ENCODE measurements at regions not wholly inside any gene's neighbourhood (a gene's known extent, or its start where the extent isn't known, plus 50 kb on each side); places are given as distances from the start of the nearest gene placed in this dataset.
"Not testable (repeated sequence)": the region's sequence is repeated elsewhere in the genome, so short reads cannot be mapped to it uniquely, and the experiment has no call there.

DNA sequence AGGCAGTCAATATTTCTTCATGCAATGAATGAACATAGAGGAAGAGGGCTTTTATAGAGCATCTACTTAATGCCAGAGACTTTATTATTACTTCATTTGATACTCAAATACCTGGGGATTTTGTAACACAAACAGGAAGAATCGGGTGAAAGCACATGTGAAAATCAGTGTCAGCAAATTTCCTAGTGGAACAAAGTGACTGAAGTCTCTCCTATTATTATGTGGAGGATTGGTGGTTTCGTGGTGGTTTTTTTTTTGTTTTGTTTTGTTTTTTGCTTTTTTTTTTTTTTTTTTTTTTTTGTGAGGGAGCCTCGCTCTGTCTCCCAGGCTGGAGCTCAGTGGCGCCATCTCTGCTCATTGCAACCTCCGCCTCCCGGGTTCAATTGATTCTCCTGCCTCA is 207.0 kb downstream of the RRAGB start:
- Histone ChIP-seq H3K27ac (no peak overlapping the region), H3K4me1 (no peaks in the 10 kb centered on the region), H3K27me3 (no peaks in the 10 kb centered on the region), H3K4me3 (no peak overlapping the region), H3K36me3 (no peaks in the 10 kb centered on the region), H3K9me3 (replicated peaks) (no peaks in the 10 kb centered on the region)
- DNase-seq: no peak

DNA sequence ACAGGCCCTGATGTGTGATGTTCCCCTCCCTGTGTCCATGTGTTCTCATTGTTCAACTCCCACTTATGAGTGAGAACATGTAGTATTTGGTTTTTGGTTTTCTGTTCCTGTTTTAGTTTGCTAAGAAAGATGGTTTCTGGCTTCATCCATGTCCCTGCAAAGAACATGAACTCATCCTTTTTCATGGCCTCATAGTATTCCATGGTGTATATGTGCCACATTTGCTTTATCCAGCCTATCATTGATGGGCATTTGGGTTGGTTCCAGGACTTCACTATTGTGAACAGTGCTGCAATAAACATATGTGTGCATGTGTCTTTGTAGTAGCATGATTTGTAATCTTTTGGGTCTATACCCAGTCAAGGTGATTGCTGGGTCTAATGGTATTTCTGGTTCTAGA is 211.0 kb downstream of the RRAGB start:
- H3K4me1 ChIP-seq; H3K9me3 ChIP-seq (replicated peaks); H3K27me3 ChIP-seq; DNase-seq; H3K36me3 ChIP-seq; H3K4me3 ChIP-seq; H3K27ac ChIP-seq: not testable (repeated sequence)
